GM18867 (cell line): ENCODE measurements at regions not wholly inside any gene's neighbourhood (a gene's known extent, or its start where the extent isn't known, plus 50 kb on each side); places are given as distances from the start of the nearest gene placed in this dataset.
"Not testable (repeated sequence)": the region's sequence is repeated elsewhere in the genome, so short reads cannot be mapped to it uniquely, and the experiment has no call there.

Experiments
- ATAC-seq: cut with Tn5 transposase; IDR thresholded peaks from one replicate; pipeline ENCODE4 v1.9.1; 2021; ENCODE audit warnings: mild to moderate bottlenecking, moderate library complexity; ENCODE audit not compliant: unreplicated experiment

DNA sequence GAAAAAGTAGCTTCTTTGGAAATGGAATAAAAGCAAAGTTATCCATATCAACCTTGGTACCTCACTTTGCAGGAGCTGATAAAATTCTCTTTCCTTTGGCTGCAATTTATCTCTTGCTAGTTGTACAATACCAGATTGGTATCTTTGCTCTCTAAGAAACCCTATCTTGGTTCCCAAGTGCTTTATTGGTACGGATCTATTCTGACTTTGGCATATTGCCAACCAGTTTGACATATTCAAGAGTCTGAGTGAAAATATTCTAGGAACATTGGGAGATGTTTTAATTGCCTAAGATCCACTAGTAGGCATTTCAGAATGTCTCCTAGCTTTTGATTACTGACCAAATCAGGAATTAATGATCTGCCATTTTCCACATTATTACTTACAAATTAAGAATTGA lies 167.2 kb upstream of the ATP2B1 start:
- no peak for ATAC-seq

DNA sequence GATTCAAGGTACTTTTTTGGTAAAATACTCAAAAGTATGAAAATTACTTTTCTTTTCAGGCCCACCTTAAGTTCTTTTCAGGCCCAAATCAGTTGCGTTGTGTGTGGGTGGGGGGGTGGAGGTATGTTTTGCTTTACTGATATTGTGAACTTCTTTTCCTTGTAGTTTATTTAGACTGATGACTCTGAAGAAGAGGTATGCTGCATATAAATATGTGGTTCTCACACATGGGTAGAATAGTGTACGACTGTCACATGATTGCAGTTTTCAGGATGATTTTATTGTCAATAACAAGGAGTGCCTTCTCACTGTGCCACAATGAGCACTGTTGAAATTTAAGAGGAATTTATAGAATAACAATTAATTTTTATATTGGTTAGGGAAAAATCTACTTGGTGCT lies 166.6 kb upstream of the ATP2B1 start:
- no peak for ATAC-seq

DNA sequence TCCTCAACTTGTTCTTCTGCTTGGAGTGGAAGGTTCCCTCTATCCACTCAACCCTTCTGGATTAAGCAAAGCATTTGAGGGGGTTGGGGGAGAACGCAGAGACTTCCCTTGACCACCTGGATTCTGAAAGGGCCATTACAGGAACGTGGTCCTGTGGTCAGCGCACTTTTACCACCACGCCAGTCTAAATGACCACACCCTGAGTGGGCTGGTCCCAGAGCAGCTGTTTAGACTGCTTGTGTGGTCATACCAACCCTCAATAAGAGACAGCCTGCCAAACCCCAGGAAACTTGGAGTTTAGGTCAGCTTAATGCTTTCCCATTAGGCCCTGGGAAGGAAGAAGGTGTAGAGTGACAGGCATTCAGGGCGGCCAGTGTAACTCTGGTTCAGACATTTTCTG lies 165.5 kb upstream of the ATP2B1 start:
- peak; percentile 36 for ATAC-seq

DNA sequence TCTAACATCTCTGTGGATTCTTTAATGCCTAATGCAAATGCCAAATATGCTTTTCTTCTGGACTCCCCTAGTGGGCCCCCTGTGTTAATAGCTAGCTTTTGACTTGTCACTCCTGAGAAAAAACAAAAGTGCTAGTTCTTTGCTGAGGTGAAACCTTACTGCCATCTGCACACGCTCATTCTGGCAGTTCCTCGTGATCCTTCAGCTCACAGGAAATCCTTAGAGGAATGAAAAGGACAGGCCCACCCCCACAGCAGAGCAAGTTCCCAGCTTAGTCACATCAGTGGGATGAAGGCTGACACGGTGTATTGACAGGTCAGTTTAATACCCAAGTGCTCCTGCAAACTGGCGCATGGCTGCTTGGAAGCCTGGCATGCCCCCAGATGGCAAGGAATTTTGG lies 165.1 kb upstream of the ATP2B1 start:
- peak; percentile 63 for ATAC-seq

DNA sequence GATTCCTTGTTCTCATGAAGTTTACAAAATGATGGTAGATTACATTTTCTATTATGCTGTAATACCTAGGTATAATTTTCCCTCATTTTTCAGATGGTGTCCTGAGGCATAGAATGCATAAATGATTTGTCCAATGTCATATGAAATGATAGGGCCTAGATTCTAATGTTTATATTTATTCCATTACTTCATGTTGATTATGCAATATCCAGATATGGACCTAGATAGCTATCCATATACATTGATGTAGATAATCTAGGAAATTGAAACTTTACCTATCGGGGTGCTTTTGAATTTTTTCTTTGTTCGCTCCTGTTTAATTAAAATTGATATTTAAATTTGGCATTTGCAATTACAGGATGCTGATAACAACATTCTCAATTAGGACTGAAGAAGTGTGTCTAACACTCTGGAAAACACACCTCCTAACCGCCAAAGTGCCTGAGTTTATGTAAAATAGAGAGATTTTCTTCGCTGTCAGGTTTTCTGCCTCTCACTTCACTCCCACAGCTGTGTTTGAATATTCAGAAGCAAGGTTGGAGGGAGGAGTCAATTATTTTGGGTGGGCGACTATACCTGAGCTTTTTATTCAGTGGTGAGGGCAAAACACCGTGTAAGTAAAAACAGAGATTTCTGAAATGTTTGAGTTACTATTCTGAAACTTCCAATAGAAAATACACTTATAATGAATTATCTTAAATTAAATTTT lies 164.4 kb upstream of the ATP2B1 start:
- ATAC-seq = no peak

DNA sequence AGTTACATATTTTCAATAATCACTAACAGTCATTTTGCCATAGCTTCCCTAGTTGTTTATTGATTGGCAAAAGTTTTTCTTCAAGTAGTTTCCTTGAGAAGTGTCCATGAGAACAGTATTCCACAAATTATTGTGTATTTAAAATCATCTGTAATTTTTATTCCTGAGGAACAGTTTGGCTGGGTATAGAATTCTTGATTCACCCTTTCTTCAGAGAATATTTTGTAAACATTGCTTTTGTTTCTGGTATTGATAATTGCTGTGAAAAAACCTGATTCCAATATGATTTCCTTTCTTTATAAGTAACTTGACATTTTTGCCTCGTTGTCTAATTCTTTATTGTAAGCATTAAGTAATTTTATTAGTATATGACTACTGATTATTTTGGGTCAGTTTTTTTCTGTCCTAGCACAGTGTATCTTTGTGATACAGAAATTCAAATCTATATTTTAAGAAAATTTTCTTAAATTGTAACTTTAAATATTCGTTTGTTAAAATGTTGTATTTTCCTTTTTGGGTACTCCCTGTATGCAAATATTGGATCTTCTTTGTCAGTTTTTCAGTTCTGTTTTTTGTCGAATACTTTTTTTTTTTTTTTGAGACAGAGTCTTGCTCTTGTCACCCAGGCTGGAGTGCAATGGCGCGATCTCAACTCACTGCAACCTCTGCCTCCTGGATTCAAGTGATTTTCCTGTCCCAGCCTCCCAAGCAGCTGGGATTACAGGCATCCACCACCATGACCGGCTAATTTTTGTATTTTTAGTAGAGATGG lies 162.0 kb upstream of the ATP2B1 start:
- no peak for ATAC-seq

DNA sequence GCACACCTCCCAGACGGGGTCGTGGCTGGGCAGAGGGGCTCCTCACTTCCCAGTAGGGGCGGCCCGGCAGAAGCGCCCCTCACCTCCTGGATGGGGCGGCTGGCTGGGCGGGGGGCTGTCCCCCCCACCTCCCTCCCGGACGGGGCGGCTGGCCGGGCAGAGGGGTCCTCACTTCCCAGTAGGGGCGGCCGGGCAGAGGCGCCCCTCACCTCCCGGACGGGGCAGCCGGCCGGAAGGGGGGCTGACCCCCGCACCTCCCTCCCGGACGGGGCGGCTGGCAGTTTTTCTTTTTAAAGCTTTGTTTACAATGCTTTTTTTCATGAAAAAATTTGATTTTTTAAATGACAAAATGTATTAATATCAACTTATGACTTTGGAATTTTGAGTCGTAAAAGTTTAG lies 159.0 kb upstream of the ATP2B1 start:
- ATAC-seq = not testable (repeated sequence)

DNA sequence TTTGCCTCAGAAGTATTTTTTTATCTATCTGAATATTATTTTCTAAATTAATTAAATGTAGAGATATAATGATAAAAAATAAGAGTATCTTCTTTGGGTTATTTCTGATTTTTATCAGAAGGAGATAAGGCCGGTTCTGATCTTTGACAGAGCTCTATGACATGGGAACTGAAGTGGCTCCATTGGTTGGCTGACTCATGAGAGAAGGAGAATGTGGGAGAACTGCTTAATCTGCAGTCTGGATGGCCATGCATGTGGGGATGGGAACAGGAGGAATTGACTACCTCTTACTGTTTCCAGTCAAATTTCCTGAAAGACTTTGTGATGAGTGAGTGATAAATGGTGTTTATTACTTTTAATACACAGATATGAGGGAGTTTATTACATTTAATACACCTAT lies 155.8 kb upstream of the ATP2B1 start:
- ATAC-seq = no peak

DNA sequence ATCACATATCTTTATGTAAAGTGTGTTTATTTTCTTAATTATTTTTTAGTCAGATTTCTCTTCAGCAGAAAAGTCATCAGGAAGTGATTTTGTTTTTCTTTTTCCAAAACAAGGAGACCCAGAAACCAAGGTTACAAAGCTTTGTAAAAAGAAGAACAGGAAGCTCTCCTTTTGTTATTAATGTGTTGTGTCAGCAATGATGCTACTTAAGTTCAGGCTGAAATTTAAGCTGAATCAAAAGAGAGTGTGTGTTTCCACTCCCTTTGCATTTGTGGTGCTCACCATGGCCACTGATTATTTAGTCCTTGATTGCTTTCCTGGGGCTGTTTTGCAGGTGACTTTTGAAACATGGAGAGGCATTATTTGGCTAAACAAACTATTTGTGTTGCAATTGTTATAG lies 155.3 kb upstream of the ATP2B1 start:
- ATAC-seq = peak; percentile 31

DNA sequence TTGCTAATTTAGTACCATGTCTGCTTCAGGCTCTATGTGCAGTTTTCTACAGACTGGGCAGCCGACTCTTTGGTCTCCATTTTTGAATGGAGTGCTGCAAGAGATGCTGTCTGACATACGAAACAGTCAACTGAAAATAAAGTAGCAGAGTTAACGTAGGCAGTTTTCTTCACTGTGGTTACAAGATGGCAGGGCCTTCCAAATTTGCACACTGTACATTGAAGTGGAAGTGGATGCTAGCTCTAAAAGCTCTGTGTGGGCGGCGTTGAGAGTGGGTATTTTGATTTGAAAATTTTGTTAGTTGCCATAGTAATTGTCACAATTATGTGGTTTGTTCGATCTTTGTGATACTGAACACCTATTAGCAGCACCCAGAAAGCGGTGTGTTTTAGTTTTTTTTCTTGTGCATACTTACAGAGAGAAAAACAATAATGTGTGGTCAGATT lies 154.9 kb upstream of the ATP2B1 start:
- peak; percentile 81 for ATAC-seq

DNA sequence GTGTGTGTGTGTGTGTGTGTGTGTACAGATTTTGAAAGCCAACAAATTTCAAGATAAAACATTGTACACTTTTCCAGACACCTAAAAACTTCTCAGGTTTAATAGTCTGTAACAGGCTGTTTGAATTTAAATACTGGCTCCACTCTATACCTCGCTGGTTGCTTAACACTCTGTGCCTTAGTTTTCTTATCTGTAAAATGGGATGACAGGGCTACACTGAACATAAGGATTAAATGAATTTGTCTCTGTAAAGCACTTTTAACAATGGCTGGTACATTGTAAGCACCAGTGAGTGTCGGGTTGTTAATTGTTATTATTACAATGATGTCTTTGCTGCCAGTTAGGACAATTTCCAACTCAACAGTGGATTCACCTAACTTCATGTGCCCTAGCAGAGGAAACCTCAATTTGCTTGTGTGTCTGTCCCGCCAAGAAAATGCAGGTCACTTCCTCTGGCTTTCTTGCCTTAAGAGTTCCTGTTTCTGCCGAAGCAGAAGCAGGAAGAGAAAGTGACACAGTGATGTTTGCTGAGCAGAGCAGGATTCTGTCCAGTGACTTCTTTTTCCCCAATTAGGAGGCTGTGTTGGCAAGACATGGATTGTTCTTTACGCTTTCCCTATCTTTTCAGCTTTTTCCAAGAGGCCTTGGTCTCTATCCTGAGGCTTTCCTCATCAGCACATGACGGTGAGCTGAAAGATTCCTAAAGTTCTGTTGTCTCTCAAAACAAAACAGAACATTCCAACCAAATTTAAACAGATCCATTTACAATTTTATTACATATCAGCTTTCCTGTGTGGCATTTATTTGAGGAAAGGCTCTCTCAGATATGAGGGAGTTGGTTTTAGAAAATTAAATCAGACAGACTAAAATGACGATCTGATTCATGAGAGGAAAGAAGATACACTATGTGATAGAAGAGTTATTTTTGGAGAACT lies 154.1 kb upstream of the ATP2B1 start:
- ATAC-seq = peak; percentile 64

DNA sequence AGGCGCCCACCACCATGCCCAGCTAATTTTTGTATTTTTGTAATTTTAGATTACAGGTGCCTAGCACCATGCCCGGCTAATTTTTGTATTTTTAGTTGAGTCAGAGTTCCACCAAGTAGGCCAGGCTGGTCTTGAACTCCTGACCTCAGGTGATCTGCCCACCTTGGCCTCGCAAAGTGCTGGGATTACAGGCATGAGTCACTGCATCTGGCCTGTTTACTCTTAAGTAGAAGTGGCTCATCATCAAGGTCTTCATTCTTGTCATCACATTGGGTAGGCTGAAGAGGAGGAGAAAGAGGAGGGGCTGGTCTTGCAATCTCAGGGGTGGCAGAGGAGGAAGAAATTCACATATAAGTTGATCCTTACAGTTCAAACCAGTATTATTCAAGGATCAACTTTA lies 152.4 kb upstream of the ATP2B1 start:
- no peak for ATAC-seq

DNA sequence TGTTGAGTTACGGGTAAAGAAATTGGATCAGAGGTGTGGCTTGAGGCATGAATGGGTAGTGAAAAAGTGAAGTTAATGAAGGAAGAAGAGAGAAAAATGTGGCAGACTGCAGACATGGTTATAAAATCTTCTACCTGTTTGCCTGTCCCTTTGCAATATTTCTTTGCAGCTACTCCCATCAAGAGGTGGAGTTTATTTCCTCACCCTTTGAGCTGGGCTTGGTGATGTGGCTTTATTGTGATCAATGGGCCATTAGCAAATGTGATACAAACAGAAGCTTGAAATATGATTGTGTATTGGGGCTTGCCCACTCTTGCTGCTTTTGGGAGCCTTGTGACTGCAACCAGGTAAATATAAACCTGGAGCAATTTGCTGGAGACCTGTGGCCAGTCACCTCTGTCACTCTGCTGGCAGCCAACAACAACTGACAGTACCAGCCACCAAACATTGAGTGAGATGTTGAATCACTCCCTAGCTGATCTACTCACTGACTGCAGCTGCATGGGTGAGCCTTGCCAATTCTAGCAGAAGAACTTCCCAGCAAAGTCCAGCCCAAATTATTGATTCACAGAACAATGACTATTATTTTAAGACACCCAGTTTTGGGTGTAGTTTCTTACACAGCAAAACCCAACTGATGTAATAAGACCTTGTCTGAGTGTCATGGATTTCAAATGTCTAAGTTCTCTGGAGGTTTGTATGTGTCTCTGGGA lies 151.0 kb upstream of the ATP2B1 start:
- ATAC-seq = no peak

DNA sequence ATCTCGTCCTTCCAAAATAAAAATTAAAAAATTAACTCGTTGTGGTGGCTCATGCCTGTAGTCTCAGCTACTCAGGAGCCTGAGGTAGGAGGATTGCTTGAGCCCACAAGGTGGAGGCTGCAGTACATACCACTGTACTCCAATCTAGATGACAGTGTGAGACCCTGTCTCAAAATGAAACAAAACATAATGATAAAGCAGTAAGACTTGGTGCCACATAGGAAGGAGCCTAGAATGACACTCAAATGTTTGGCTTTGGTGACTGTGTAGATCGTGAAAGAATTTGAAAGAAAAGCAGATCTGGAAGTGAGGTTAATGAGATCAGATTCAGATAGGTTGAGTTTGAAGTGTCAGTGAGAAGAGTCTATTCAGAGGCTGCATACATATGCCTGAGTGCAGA lies 150.1 kb upstream of the ATP2B1 start:
- no peak for ATAC-seq

DNA sequence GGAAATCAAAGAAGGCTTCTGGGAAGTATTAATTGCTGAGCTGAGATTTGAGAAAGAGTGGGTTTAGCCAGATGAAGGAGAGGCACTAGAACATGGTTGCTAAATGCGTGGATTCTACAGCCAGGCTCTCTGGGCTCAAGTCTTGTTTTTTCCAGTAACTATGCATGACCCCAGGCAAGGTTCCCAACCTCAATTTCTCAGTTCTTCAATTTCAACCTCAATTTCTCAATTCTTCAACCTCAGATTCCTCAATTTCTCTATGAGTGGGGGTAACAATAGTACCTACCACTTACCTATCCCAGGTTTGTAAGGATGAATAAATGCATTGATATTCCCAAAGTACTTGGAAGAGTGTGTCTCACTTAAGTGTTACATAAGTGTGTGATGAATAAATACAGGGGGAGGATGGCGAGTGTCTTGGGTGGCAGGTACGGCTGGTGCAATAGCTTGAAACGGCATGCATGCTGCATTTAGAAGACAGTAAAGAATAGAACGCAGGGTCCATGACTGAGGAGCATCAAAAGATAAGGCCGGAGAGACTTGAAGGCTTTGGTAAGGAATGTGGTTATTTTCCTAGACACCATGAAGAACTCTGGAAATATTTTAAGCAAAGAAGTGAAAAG lies 149.1 kb upstream of the ATP2B1 start:
- ATAC-seq = no peak

DNA sequence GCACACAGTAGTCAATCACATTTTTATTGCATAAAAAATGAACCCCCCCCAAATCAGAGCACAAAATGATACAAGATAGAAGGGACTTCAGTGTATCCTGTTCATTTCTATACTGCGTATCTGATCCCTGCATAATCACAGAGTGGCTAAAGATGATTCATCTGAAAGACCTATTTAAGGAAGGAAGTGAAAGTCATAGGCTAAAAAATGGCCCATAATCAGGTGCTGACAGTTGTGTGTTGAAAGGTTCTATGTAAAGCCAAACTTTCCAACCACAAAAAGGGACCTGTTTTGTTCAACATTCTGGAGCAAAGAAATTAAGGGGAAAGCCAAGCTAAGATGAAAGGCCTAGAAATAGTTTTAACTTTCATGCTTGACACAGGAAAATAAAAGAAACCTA lies 147.8 kb upstream of the ATP2B1 start:
- ATAC-seq = peak; percentile 92

DNA sequence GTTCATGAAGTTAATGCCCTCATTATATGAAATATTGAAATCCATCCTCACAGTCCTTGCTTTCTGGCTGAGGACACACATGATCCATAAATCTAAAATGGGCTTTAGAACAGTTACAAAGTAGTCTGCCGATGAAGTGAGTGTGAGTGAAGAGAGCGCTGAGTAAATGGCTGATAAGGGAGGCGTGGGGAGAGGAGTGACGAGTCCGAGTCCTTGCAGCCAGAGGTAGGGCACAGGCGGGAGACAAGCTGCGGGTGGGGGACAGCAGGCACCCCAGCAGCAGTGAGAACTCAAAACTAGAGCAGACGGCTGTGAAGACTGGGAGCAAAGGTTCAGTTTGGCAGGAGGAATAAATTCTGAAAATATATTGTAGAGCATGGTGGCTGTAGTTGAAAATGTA lies 140.1 kb upstream of the ATP2B1 start:
- no peak for ATAC-seq

DNA sequence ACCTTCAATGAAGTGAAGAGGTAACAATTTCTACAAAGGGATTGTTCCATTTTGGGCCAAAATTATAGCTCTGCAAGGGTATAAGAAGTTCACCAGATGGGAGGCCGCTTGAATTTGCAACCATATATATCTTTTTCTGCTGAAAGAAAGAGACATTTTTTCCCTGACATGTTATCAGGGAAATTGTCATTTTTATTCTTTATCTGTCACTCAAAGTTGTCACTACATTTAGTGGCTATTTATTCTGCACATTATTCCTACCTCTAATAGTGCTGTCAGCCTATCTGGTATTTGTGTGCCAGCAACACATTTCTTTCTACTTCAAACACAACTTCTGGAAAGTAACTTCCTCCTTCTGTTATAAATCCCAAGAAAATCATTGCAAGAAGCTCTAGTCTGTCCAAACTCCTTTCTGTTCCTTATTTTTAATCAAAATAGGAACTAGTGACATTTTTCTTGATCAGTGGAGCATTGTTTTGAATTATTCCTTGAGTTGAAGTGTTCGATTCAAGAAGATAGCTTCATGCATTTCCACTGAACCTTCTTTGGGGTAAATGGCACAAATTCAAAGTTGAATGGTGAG lies 137.9 kb upstream of the ATP2B1 start:
- no peak for ATAC-seq

DNA sequence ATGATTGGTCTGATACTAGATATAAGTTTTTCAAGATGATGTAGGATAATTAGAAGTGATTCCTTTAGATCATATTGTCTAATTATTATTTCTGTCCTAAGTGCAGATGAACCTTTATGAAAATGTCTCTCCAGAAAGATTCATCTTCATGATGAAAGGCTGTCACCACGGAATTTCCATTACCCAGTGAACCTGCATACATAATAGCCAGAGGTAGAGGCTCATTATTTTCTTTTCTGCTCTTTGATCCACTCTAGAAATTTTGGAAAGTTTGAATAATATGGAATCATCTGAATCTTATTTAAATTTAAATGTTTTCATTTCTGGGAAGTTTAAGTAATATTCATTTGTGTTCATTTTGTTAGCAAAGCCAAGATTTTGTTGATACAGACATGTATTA lies 137.1 kb upstream of the ATP2B1 start:
- no peak for ATAC-seq

DNA sequence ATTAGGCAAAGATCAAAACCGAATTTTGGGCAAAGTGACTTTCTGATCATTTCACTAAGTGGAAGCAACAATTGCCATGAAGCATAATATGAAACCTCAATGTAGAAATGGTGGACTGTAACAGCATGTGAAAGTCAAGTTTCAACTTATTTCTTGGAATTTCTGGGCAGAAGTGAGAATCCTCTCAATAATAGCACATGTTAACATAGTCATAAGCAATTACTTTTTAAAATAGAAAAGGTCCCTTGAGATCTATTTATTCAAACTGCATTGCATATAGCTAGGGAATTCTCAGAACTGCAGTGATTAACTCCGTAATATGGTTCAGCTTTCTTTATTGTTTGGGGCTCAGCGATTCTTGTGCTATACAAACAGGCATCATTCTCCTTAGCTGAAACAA lies 136.7 kb upstream of the ATP2B1 start:
- no peak for ATAC-seq
